Panc1 (cell line): ENCODE measurements at regions not wholly inside any gene's neighbourhood (a gene's known extent, or its start where the extent isn't known, plus 50 kb on each side); places are given as distances from the start of the nearest gene placed in this dataset.

Experiments
- ATAC-seq: fragments of 200-7000 bp; cut with Tn5 transposase; 2 replicates; pipeline ENCODE4 v1.9.1; 2020; ENCODE audit warnings: mild to moderate bottlenecking, moderate library complexity
- BruUV-seq: library from RNA; stranded (reverse); fragments of 400-500 nt; replicated peaks from 2 replicates; lab custom pipeline; 2021; lab: Mats Ljungman, UMichigan
- CTCF ChIA-PET: fragments of 300-600 bp; sonication (Branson Sonifier 250); formaldehyde crosslinking; loops from one replicate; lab custom pipeline; 2022; ENCODE audit warnings: antibody characterized with exemption; lab: Charles Lee
- POLR2A ChIA-PET: fragments of 300-600 bp; sonication (Branson Sonifier 250); formaldehyde crosslinking; loops from one replicate; lab custom pipeline; 2022; ENCODE audit warnings: antibody characterized with exemption; lab: Charles Lee
- DNase-seq: peaks from one replicate; pipeline ENCODE4 v3.0.0-alpha.2; 2010; ENCODE audit warnings: low read depth, low spot score
- H3K27ac ChIP-seq: 2 replicates; pipeline ENCODE4 v1.5.1; 2011; ENCODE audit warnings: mild to moderate bottlenecking, low read length, inconsistent platforms
- H3K27me3 ChIP-seq: fragments of 200-500 bp; sonication (Bioruptor generic); 2 replicates; pipeline ENCODE4 v1.6.0; 2014; ENCODE audit warnings: low read length, inconsistent platforms; ENCODE audit not compliant: control insufficient read depth, insufficient read depth
- H3K36me3 ChIP-seq: fragments of 200-500 bp; sonication (Bioruptor generic); 2 replicates; pipeline ENCODE4 v1.5.1; 2014; ENCODE audit warnings: inconsistent platforms, mild to moderate bottlenecking, low read length, moderate library complexity; ENCODE audit not compliant: control insufficient read depth, insufficient read depth
- H3K4me1 ChIP-seq: 2 replicates; pipeline ENCODE4 v1.5.1; 2011; ENCODE audit warnings: inconsistent platforms, mild to moderate bottlenecking, low read length, moderate library complexity; ENCODE audit not compliant: control insufficient read depth, insufficient read depth
- H3K4me3 ChIP-seq, 2 experiments: 2 replicates each; pipeline ENCODE4 v1.5.1; 2011 to 2012; ENCODE audit warnings: low read depth in 2 of 2, low read length in 2 of 2, mild to moderate bottlenecking in 2 of 2, inconsistent platforms in 1 of 2, moderate library complexity in 1 of 2
- H3K9me3 ChIP-seq: fragments of 200-500 bp; sonication (Bioruptor generic); 2 replicates; pipeline ENCODE4 v1.5.1; 2014; ENCODE audit warnings: low read depth, mild to moderate bottlenecking, inconsistent platforms, low read length, moderate library complexity; ENCODE audit not compliant: control insufficient read depth, insufficient read depth
- CTCF ChIP-seq: fragments of 450-650 bp; IDR thresholded peaks from 2 replicates; pipeline ENCODE4 v1.5.1; 2017; ENCODE audit warnings: mild to moderate bottlenecking
- POLR2AphosphoS5 ChIP-seq: IDR thresholded peaks from 2 replicates; pipeline ENCODE4 v1.6.1; 2012; ENCODE audit warnings: mild to moderate bottlenecking, low read depth, low read length, moderate library complexity
- REST ChIP-seq, 2 experiments: IDR thresholded peaks; 2 replicates each; pipeline ENCODE4 v1.6.1; 2011 to 2012; ENCODE audit warnings: low read depth in 2 of 2, control low read depth in 1 of 2, low read length in 1 of 2, mild to moderate bottlenecking in 1 of 2, moderate library complexity in 1 of 2; ENCODE audit not compliant: insufficient read depth in 1 of 2
- SIN3A ChIP-seq: IDR thresholded peaks from 2 replicates; pipeline ENCODE4 v1.6.1; 2012; ENCODE audit warnings: low read depth, mild to moderate bottlenecking, low read length, moderate library complexity, borderline replicate concordance; ENCODE audit not compliant: insufficient read depth
- TCF7L2 ChIP-seq: IDR thresholded peaks from 2 replicates; pipeline ENCODE4 v1.6.1; 2011; ENCODE audit warnings: mild to moderate bottlenecking, low read depth, low read length, inconsistent platforms
- in situ Hi-C: cut with HindIII; loops from 2 replicates; pipeline ENCODE4 v1.10.0; 2016; ENCODE audit warnings: low sequenced_read_pairs, low pct_unique_long_range_greater_than_20kb
- intact Hi-C: fragments of 100-400 bp; cut with micrococcal nuclease; formaldehyde crosslinking; loops from one replicate; pipeline ENCODE4 v1.10.0; 2022; ENCODE audit not compliant: unreplicated experiment

- no peak for DNase-seq
- ChIA-PET POLR2A (no interaction called here), CTCF (no interaction called here)
- TF ChIP-seq TCF7L2 (no peak), POLR2AphosphoS5 (no peak), CTCF (no peak), SIN3A (no peak), REST (IDR thresholded peaks at IDR 0.05; ENCODE audit: insufficient read depth in 1 of 2, low read depth in 2 of 2, low read length in 1 of 2) (no peak)
- Histone ChIP-seq H3K9me3 (no peaks in the 10 kb centered on the region), H3K36me3 (no peaks in the 10 kb centered on the region), H3K27ac (no peak overlapping the region), H3K27me3 (peaks cover 7% of the 10 kb centered on the region; the same call in 1 of the 2 replicates), H3K4me1 (no peaks in the 10 kb centered on the region), H3K4me3 (no peak overlapping the region)
- ATAC-seq: 0 out of 2 replicates have a peak, but pooled peaks have one; percentile 51
- intact Hi-C loops (no loop called here), in situ Hi-C loops (no loop called here)
- BruUV-seq: no TSS peak
Observed at GRCh38 chr11:31932879-31933278, 121.8 kb upstream of the PAX6 start.

- H3K36me3 ChIP-seq: no peaks in the 10 kb centered on the region
- H3K4me1 ChIP-seq: no peaks in the 10 kb centered on the region
- ATAC-seq: no peak
- no peak overlapping the region for H3K27ac ChIP-seq
- DNase-seq: no peak
- TF ChIP-seq POLR2AphosphoS5 (no peak), REST (IDR thresholded peaks at IDR 0.05; ENCODE audit: insufficient read depth in 1 of 2, low read depth in 2 of 2, low read length in 1 of 2) (no peak), CTCF (no peak), SIN3A (no peak)
- intact Hi-C loops (no loop called here), in situ Hi-C loops (no loop called here)
- no TSS peak for BruUV-seq
- POLR2A ChIA-PET: no interaction called here
- no peaks in the 10 kb centered on the region for H3K9me3 ChIP-seq
- peaks cover 8% of the 10 kb centered on the region for H3K27me3 ChIP-seq
- CTCF ChIA-PET: no interaction called here
- H3K4me3 ChIP-seq: no peak overlapping the region
Observed at GRCh38 chr11:31927982-31928381, 116.9 kb upstream of the PAX6 start.
